ENCODE measurements at regions not wholly inside any gene's neighbourhood (a gene's known extent, or its start where the extent isn't known, plus 50 kb on each side); places are given as distances from the start of the nearest gene placed in this dataset.

DNA sequence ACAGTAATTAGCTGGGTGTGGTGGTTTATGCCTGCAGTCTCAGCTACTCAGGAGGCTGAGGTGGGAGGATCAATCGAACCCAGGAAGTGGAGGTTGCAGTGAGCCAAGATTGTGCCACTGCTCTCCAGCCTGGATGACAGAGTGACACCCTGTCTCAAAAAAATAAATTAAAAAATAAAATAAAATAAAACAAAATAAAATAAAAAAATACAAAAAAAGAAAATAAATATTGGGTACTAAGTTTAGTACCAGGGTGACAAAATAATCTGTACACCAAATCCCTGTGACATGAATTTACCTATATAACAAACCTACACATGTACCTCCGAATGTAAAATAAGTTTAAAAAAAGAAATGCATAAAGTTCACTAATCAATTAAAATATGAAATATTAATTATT lies 666.0 kb upstream of the CDH18 start:
- DNase-seq: no peak
- no peaks in the 10 kb centered on the region for H3K4me1 ChIP-seq
- no peaks in the 10 kb centered on the region for H3K27me3 ChIP-seq
- H3K9me3 ChIP-seq: no peaks in the 10 kb centered on the region
- intact Hi-C loops (cut with DNase I; ENCODE audit: low total_unique reads) (no loop called here), in situ Hi-C loops (cut with MboI; ENCODE audit: low sequenced_read_pairs in 4 of 4) (no loop called here)
- no peaks in the 10 kb centered on the region for H3K36me3 ChIP-seq
- TF ChIP-seq, protein P1, sequence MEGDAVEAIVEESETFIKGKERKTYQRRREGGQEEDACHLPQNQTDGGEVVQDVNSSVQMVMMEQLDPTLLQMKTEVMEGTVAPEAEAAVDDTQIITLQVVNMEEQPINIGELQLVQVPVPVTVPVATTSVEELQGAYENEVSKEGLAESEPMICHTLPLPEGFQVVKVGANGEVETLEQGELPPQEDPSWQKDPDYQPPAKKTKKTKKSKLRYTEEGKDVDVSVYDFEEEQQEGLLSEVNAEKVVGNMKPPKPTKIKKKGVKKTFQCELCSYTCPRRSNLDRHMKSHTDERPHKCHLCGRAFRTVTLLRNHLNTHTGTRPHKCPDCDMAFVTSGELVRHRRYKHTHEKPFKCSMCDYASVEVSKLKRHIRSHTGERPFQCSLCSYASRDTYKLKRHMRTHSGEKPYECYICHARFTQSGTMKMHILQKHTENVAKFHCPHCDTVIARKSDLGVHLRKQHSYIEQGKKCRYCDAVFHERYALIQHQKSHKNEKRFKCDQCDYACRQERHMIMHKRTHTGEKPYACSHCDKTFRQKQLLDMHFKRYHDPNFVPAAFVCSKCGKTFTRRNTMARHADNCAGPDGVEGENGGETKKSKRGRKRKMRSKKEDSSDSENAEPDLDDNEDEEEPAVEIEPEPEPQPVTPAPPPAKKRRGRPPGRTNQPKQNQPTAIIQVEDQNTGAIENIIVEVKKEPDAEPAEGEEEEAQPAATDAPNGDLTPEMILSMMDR (IDR thresholded peaks at IDR 0.05 in 4 of 5, conservative IDR thresholded peaks at IDR 0.05 in 1 of 5): no peak
- no peak for TF ChIP-seq POLR2A (IDR thresholded peaks at IDR 0.05)
- no peak overlapping the region for H3K4me3 ChIP-seq
- ATAC-seq: no peak
- no peak overlapping the region for H3K27ac ChIP-seq

GRCh38 chr5:20649966-20650365 lies 662.0 kb upstream of the CDH18 start:
- Histone ChIP-seq H3K4me3 (no peak overlapping the region), H3K9me3 (no peaks in the 10 kb centered on the region), H3K27ac (no peak overlapping the region), H3K36me3 (no peaks in the 10 kb centered on the region), H3K27me3 (no peaks in the 10 kb centered on the region), H3K4me1 (no peaks in the 10 kb centered on the region)
- ATAC-seq (no peak), DNase-seq (no peak)
- in situ Hi-C loops (cut with MboI; ENCODE audit: low sequenced_read_pairs in 4 of 4): no loop called here
- intact Hi-C loops (cut with DNase I; ENCODE audit: low total_unique reads): no loop called here
- TF ChIP-seq, protein P1 (IDR thresholded peaks at IDR 0.05 in 4 of 5, conservative IDR thresholded peaks at IDR 0.05 in 1 of 5): no peak
- TF ChIP-seq POLR2A (IDR thresholded peaks at IDR 0.05): no peak

- H3K36me3 ChIP-seq: no peaks in the 10 kb centered on the region
- intact Hi-C loops (cut with DNase I; ENCODE audit: low total_unique reads): no loop called here
- in situ Hi-C loops (cut with MboI; ENCODE audit: low sequenced_read_pairs in 4 of 4): no loop called here
- TF ChIP-seq, protein P1 (IDR thresholded peaks at IDR 0.05 in 4 of 5, conservative IDR thresholded peaks at IDR 0.05 in 1 of 5): no peak
- no peak for TF ChIP-seq POLR2A (IDR thresholded peaks at IDR 0.05)
- no peak overlapping the region for H3K4me3 ChIP-seq
- ATAC-seq: no peak
- no peak for DNase-seq
- H3K4me1 ChIP-seq: no peaks in the 10 kb centered on the region
- H3K9me3 ChIP-seq: no peaks in the 10 kb centered on the region
- no peaks in the 10 kb centered on the region for H3K27me3 ChIP-seq
- H3K27ac ChIP-seq: no peak overlapping the region
These were observed 661.0 kb upstream of the CDH18 start for GRCh38 chr5:20648981-20649380.

- in situ Hi-C loops (cut with MboI; ENCODE audit: low sequenced_read_pairs in 4 of 4) (no loop called here), intact Hi-C loops (cut with DNase I; ENCODE audit: low total_unique reads) (no loop called here)
- no peak overlapping the region for H3K4me3 ChIP-seq
- no peaks in the 10 kb centered on the region for H3K36me3 ChIP-seq
- DNase-seq: no peak
- no peak overlapping the region for H3K27ac ChIP-seq
- no peak for TF ChIP-seq POLR2A (IDR thresholded peaks at IDR 0.05)
- TF ChIP-seq, protein P1 (IDR thresholded peaks at IDR 0.05 in 4 of 5, conservative IDR thresholded peaks at IDR 0.05 in 1 of 5): no peak
- no peak for ATAC-seq
- no peaks in the 10 kb centered on the region for H3K27me3 ChIP-seq
- H3K9me3 ChIP-seq: no peaks in the 10 kb centered on the region
- H3K4me1 ChIP-seq: no peaks in the 10 kb centered on the region
These were observed 648.7 kb upstream of the CDH18 start for GRCh38 chr5:20636686-20637085.

DNA sequence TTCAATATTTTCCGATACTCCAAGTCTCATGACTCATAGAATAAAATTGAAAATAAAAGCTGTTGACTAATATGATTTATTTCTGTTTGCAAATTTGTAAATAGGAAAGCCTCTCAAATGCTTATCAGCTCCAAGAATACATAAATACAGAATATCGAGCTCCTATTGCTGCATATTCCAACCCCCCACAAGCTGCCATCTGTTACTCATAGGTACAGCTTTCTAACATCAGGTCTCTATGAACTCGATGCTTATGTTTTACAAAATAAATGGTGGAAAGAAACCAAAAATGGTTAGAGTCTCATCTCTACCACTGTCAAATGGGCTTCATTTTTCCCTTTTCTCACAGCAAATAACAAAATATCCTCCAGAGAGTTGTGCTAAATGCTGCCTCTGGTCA lies 631.6 kb upstream of the CDH18 start:
- no peaks in the 10 kb centered on the region for H3K9me3 ChIP-seq
- in situ Hi-C loops (cut with MboI; ENCODE audit: low sequenced_read_pairs in 4 of 4) (no loop called here), intact Hi-C loops (cut with DNase I; ENCODE audit: low total_unique reads) (no loop called here)
- DNase-seq: no peak
- no peaks in the 10 kb centered on the region for H3K4me1 ChIP-seq
- ATAC-seq: no peak
- H3K27me3 ChIP-seq: no peaks in the 10 kb centered on the region
- H3K27ac ChIP-seq: no peak overlapping the region
- H3K4me3 ChIP-seq: no peak overlapping the region
- H3K36me3 ChIP-seq: no peaks in the 10 kb centered on the region
- TF ChIP-seq, protein P1 (IDR thresholded peaks at IDR 0.05 in 4 of 5, conservative IDR thresholded peaks at IDR 0.05 in 1 of 5): no peak
- TF ChIP-seq POLR2A (IDR thresholded peaks at IDR 0.05): no peak
